ENCODE measurements at regions not wholly inside any gene's neighbourhood (a gene's known extent, or its start where the extent isn't known, plus 50 kb on each side); places are given as distances from the start of the nearest gene placed in this dataset.

- TF ChIP-seq ZBTB11 (CRISPR knock-in tag; IDR thresholded peaks at IDR 0.05), result no peak
- no peak for TF ChIP-seq CBX3 (IDR thresholded peaks at IDR 0.05; ENCODE audit: borderline replicate concordance in 1 of 2, low read length in 2 of 2)
- no peak for TF ChIP-seq ZZZ3 (IDR thresholded peaks at IDR 0.05)
- TF ChIP-seq PHF20 (IDR thresholded peaks at IDR 0.05; ENCODE audit: partially characterized antibody), result no peak
- TF ChIP-seq LARP7 (IDR thresholded peaks at IDR 0.05), result no peak
- no peak for TF ChIP-seq KLF1 (tag; IDR thresholded peaks at IDR 0.05)
- no peak for TF ChIP-seq MIER1 (IDR thresholded peaks at IDR 0.05; ENCODE audit: low read depth)
- no peak for TF ChIP-seq POLR2AphosphoS5 (IDR thresholded peaks at IDR 0.05; ENCODE audit: control insufficient read depth, insufficient read depth, low read depth, low read length)
These were observed 100.6 kb upstream of the PLAAT1 start for GRCh38 chr3:193140381-193140780.
